K562 (cell line): ENCODE measurements at regions not wholly inside any gene's neighbourhood (a gene's known extent, or its start where the extent isn't known, plus 50 kb on each side); places are given as distances from the start of the nearest gene placed in this dataset.

Source experiments
- BCL6 ChIP-seq: fragments of 250-450 bp; sonication (Bioruptor Pico); IDR thresholded peaks from 2 replicates; pipeline ENCODE4 v1.4.0; 2020
- DDX20 ChIP-seq: fragments of 450-650 bp; IDR thresholded peaks from 2 replicates; pipeline ENCODE4 v1.6.1; 2016; ENCODE audit warnings: missing genetic modification characterization, low read depth, mild to moderate bottlenecking, missing compliant biosample characterization, moderate library complexity
- GATA2 ChIP-seq: sonication (generic); formaldehyde crosslinking; IDR thresholded peaks from 2 replicates; pipeline ENCODE4 v1.4.0; 2020; ENCODE audit warnings: mild to moderate bottlenecking, missing genetic modification reagents
- GTF2A2 ChIP-seq: IDR thresholded peaks from 2 replicates; pipeline ENCODE4 v1.6.1; 2016; ENCODE audit warnings: mild to moderate bottlenecking, missing genetic modification characterization, missing compliant biosample characterization
- IFI16 ChIP-seq: fragments of 250-450 bp; sonication (Bioruptor Pico); IDR thresholded peaks from 2 replicates; pipeline ENCODE4 v2.1.2; 2022; ENCODE audit warnings: mild to moderate bottlenecking, inconsistent platforms
- MTA1 ChIP-seq: fragments of 450-650 bp; IDR thresholded peaks from 2 replicates; pipeline ENCODE4 v1.6.1; 2017; ENCODE audit warnings: borderline replicate concordance
- MYBL2 ChIP-seq, 2 experiments: fragments of 450-650 bp in 1 of 2; sonication (generic) in 1 of 2; formaldehyde crosslinking in 1 of 2; IDR thresholded peaks; 2 replicates each; pipeline versions ENCODE4 v1.6.1 to v1.8.1; 2017 to 2022; ENCODE audit warnings: borderline replicate concordance in 1 of 2, inconsistent platforms in 1 of 2, low read depth in 1 of 2, mild to moderate bottlenecking in 1 of 2, missing genetic modification reagents in 1 of 2, moderate library complexity in 1 of 2
- NFXL1 ChIP-seq: fragments of 450-650 bp; formaldehyde crosslinking; IDR thresholded peaks from 2 replicates; pipeline ENCODE4 v1.4.0; 2021; ENCODE audit warnings: mild to moderate bottlenecking
- POLR2H ChIP-seq: IDR thresholded peaks from 2 replicates; pipeline ENCODE4 v1.6.1; 2016; ENCODE audit warnings: missing genetic modification characterization, low read depth, mild to moderate bottlenecking, control low read depth, missing compliant biosample characterization, moderate library complexity
- TF ChIP-seq, protein P1 (sequence below): IDR thresholded peaks from 2 replicates; pipeline ENCODE4 v1.6.1; 2014; ENCODE audit warnings: antibody characterized with exemption
- TF ChIP-seq, protein P2 (sequence below): fragments of 450-650 bp; IDR thresholded peaks from 2 replicates; pipeline ENCODE4 v1.6.1; 2016; ENCODE audit warnings: missing biosample characterization, missing genetic modification characterization
- TF ChIP-seq, protein P3 (sequence below): sonication (generic); formaldehyde crosslinking; IDR thresholded peaks from 2 replicates; pipeline ENCODE4 v1.8.0; 2022; ENCODE audit warnings: mild to moderate bottlenecking, missing genetic modification reagents
- TF ChIP-seq, protein P4 (sequence below), 3 experiments: fragments of 200-800 bp in 1 of 3; sonication (Bioruptor generic) in 1 of 3; sonication (generic) in 1 of 3; formaldehyde crosslinking in 1 of 3; IDR thresholded peaks; 2 replicates each; pipeline versions ENCODE4 v1.6.1 to v1.8.0; 2016 to 2022; ENCODE audit warnings: mild to moderate bottlenecking in 2 of 3, missing compliant biosample characterization in 2 of 3, missing genetic modification characterization in 2 of 3, missing genetic modification reagents in 1 of 3
- TF ChIP-seq, protein P5 (sequence below): fragments of 450-650 bp; IDR thresholded peaks from 2 replicates; pipeline ENCODE4 v1.6.1; 2018; ENCODE audit not compliant: partially characterized antibody

DNA sequence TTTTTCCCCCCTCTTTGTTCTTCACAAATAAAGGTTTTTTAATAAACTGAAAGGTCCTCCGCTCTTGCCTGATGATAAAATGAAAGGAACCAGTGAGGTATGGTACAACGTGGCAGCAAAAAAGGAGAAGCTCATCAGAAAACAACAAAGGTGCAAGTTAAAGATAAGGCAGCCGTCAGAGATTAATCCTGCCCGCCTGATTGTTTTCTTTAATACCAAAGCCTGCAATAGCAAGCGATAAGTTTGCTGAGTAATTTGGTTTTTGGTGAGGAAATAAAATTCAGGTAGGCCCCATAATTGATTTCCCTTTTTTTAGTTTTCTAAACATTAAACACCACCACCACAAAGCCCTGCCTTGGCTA is 177.9 kb downstream of the MBOAT1 start (continued):
- TF ChIP-seq IFI16, result no peak
- TF ChIP-seq NFXL1 (CRISPR knock-in tag), result no peak
- TF ChIP-seq, protein P1, sequence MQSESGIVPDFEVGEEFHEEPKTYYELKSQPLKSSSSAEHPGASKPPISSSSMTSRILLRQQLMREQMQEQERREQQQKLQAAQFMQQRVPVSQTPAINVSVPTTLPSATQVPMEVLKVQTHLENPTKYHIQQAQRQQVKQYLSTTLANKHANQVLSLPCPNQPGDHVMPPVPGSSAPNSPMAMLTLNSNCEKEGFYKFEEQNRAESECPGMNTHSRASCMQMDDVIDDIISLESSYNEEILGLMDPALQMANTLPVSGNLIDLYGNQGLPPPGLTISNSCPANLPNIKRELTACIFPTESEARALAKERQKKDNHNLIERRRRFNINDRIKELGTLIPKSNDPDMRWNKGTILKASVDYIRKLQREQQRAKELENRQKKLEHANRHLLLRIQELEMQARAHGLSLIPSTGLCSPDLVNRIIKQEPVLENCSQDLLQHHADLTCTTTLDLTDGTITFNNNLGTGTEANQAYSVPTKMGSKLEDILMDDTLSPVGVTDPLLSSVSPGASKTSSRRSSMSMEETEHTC, result peak; percentile 13; the same call in 1 of the 2 replicates
- TF ChIP-seq GATA2 (CRISPR knock-in tag), result no peak
- no peak for TF ChIP-seq POLR2H (tag)
- no peak for TF ChIP-seq DDX20 (tag)
- TF ChIP-seq, protein P2, sequence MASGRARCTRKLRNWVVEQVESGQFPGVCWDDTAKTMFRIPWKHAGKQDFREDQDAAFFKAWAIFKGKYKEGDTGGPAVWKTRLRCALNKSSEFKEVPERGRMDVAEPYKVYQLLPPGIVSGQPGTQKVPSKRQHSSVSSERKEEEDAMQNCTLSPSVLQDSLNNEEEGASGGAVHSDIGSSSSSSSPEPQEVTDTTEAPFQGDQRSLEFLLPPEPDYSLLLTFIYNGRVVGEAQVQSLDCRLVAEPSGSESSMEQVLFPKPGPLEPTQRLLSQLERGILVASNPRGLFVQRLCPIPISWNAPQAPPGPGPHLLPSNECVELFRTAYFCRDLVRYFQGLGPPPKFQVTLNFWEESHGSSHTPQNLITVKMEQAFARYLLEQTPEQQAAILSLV, result no peak
- TF ChIP-seq MYBL2 (IDR thresholded peaks at IDR 0.05; ENCODE audit: low read depth), result no peak
- no peak for TF ChIP-seq MYBL2 (CRISPR knock-in tag; IDR thresholded peaks at IDR 0.05; ENCODE audit: borderline replicate concordance)
- TF ChIP-seq GTF2A2 (tag), result no peak
- TF ChIP-seq, protein P3, sequence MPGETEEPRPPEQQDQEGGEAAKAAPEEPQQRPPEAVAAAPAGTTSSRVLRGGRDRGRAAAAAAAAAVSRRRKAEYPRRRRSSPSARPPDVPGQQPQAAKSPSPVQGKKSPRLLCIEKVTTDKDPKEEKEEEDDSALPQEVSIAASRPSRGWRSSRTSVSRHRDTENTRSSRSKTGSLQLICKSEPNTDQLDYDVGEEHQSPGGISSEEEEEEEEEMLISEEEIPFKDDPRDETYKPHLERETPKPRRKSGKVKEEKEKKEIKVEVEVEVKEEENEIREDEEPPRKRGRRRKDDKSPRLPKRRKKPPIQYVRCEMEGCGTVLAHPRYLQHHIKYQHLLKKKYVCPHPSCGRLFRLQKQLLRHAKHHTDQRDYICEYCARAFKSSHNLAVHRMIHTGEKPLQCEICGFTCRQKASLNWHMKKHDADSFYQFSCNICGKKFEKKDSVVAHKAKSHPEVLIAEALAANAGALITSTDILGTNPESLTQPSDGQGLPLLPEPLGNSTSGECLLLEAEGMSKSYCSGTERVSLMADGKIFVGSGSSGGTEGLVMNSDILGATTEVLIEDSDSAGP (CRISPR knock-in tag), result no peak
- TF ChIP-seq, protein P4, sequence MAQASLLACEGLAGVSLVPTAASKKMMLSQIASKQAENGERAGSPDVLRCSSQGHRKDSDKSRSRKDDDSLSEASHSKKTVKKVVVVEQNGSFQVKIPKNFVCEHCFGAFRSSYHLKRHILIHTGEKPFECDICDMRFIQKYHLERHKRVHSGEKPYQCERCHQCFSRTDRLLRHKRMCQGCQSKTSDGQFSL (CRISPR knock-in tag; IDR thresholded peaks at IDR 0.05), result peak; percentile 26
- TF ChIP-seq, protein P4 (tag; IDR thresholded peaks at IDR 0.05), result peak in 1 of 2 experiments; percentile 23; a peak in 1 of 4 replicates
- no peak for TF ChIP-seq BCL6 (CRISPR knock-in tag)
- TF ChIP-seq MTA1, result no peak
- TF ChIP-seq, protein P5, sequence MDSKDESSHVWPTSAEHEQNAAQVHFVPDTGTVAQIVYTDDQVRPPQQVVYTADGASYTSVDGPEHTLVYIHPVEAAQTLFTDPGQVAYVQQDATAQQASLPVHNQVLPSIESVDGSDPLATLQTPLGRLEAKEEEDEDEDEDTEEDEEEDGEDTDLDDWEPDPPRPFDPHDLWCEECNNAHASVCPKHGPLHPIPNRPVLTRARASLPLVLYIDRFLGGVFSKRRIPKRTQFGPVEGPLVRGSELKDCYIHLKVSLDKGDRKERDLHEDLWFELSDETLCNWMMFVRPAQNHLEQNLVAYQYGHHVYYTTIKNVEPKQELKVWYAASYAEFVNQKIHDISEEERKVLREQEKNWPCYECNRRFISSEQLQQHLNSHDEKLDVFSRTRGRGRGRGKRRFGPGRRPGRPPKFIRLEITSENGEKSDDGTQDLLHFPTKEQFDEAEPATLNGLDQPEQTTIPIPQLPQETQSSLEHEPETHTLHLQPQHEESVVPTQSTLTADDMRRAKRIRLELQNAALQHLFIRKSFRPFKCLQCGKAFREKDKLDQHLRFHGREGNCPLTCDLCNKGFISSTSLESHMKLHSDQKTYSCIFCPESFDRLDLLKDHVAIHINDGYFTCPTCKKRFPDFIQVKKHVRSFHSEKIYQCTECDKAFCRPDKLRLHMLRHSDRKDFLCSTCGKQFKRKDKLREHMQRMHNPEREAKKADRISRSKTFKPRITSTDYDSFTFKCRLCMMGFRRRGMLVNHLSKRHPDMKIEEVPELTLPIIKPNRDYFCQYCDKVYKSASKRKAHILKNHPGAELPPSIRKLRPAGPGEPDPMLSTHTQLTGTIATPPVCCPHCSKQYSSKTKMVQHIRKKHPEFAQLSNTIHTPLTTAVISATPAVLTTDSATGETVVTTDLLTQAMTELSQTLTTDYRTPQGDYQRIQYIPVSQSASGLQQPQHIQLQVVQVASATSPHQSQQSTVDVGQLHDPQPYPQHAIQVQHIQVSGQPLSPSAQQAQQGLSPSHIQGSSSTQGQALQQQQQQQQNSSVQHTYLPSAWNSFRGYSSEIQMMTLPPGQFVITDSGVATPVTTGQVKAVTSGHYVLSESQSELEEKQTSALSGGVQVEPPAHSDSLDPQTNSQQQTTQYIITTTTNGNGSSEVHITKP, result no peak
